ENCODE measurements at regions not wholly inside any gene's neighbourhood (a gene's known extent, or its start where the extent isn't known, plus 50 kb on each side); places are given as distances from the start of the nearest gene placed in this dataset.
"Not testable (repeated sequence)": the region's sequence is repeated elsewhere in the genome, so short reads cannot be mapped to it uniquely, and the experiment has no call there.

- Histone ChIP-seq H3K4me3 (no peak overlapping the region), H3K9me3 (no peaks in the 10 kb centered on the region), H3K4me1 (no peaks in the 10 kb centered on the region), H3K36me3 (no peaks in the 10 kb centered on the region), H3K27ac (no peak overlapping the region), H3K27me3 (no peaks in the 10 kb centered on the region)
- TF ChIP-seq POLR2AphosphoS5 (IDR thresholded peaks at IDR 0.05) (no peak), CTCF (IDR thresholded peaks at IDR 0.05) (no peak), EP300 (IDR thresholded peaks at IDR 0.05; ENCODE audit: low read depth) (no peak), POLR2A (IDR thresholded peaks at IDR 0.05) (no peak)
- DNase-seq: no peak
- intact Hi-C loops (cut with DNase I; ENCODE audit: low total_unique reads): no loop called here
- in situ Hi-C loops (cut with MboI; ENCODE audit: low pct_ligation_motif_present in 1 of 4, low pct_unique_long_range_greater_than_20kb in 1 of 4, low sequenced_read_pairs in 3 of 4): no loop called here
- WGBS, 2 donors (ENCODE audit: low coverage in 1 of 2): 84 to 88% methylated on average over 3 of the region's 3 CpGs
Measured at GRCh38 chr7:83248000-83248399, 85.3 kb upstream of the PCLO start.

- H3K36me3 ChIP-seq; H3K27me3 ChIP-seq; H3K4me1 ChIP-seq; H3K27ac ChIP-seq; in situ Hi-C loops (cut with MboI; ENCODE audit: low pct_ligation_motif_present in 1 of 4, low pct_unique_long_range_greater_than_20kb in 1 of 4, low sequenced_read_pairs in 3 of 4); H3K9me3 ChIP-seq; DNase-seq; H3K4me3 ChIP-seq: not testable (repeated sequence)
- intact Hi-C loops (cut with DNase I; ENCODE audit: low total_unique reads): loop anchor here (2.0 kb wide), 1 partner anchor 50 kb away; no protein-coding TSS in a partner anchor
- 75% methylated on average over 5 of the region's 5 CpGs; no CpG with 5 or more reads in 1 of the 2 donors for WGBS, 2 donors (ENCODE audit: low coverage in 1 of 2)
Measured at GRCh38 chr7:83219231-83219630, 56.5 kb upstream of the PCLO start.

- in situ Hi-C loops (cut with MboI; ENCODE audit: low pct_ligation_motif_present in 1 of 4, low pct_unique_long_range_greater_than_20kb in 1 of 4, low sequenced_read_pairs in 3 of 4) (no loop called here), intact Hi-C loops (cut with DNase I; ENCODE audit: low total_unique reads) (no loop called here)
- no peak overlapping the region for H3K27ac ChIP-seq
- no peaks in the 10 kb centered on the region for H3K9me3 ChIP-seq
- WGBS, 2 donors (ENCODE audit: low coverage in 1 of 2): 77 to 89% methylated on average over 2 of the region's 2 CpGs
- no peak for DNase-seq
- no peaks in the 10 kb centered on the region for H3K4me1 ChIP-seq
- no peaks in the 10 kb centered on the region for H3K36me3 ChIP-seq
- TF ChIP-seq POLR2A (IDR thresholded peaks at IDR 0.05) (no peak), POLR2AphosphoS5 (IDR thresholded peaks at IDR 0.05) (no peak), EP300 (IDR thresholded peaks at IDR 0.05; ENCODE audit: low read depth) (no peak), CTCF (IDR thresholded peaks at IDR 0.05) (no peak)
- no peaks in the 10 kb centered on the region for H3K27me3 ChIP-seq
- no peak overlapping the region for H3K4me3 ChIP-seq
Measured at GRCh38 chr7:83212883-83213282, 50.2 kb upstream of the PCLO start.
